ENCODE measurements at regions not wholly inside any gene's neighbourhood (a gene's known extent, or its start where the extent isn't known, plus 50 kb on each side); places are given as distances from the start of the nearest gene placed in this dataset.

DNA sequence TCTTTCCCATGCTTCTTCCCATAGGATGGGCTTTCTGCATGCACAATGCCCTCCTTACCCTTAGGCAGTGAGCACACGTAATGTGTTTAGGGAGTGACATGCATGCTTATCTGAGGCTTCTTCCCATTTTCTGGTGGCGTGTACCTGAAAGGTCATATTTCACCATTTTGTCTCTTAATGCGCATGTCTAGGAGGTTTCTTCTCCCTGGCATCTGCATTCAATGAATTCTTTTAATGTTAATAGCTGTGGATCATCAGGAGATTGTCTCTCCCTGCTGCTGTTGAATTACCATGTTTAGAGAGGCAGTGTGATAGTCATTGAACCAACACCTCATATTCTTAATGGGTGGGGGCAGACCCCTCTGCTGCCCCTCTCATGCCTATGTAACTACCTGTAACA, 205.6 kb upstream of the SGO1 start:
- TF ChIP-seq RXRA (IDR thresholded peaks at IDR 0.05; ENCODE audit: insufficient read depth, low read depth, low read length) (no peak), EZH2 (IDR thresholded peaks at IDR 0.05; ENCODE audit: low read depth, low read length, severe bottlenecking) (no peak), RBBP5 (IDR thresholded peaks at IDR 0.05; ENCODE audit: borderline replicate concordance, low read depth, low read length) (no peak), POLR2AphosphoS5 (IDR thresholded peaks at IDR 0.05; ENCODE audit: low read depth, low read length) (no peak), BRCA1 (IDR thresholded peaks at IDR 0.05; ENCODE audit: low read depth, low read length) (no peak), HDAC6 (IDR thresholded peaks at IDR 0.05; ENCODE audit: low read depth, low read length) (no peak), MAX (IDR thresholded peaks at IDR 0.05) (no peak), KDM5A (IDR thresholded peaks at IDR 0.05; ENCODE audit: low read length) (no peak), TEAD4 (IDR thresholded peaks at IDR 0.05; ENCODE audit: low read depth, low read length) (no peak), TCF12 (IDR thresholded peaks at IDR 0.05; ENCODE audit: low read depth, low read length) (no peak)
- Histone ChIP-seq H4K20me1 (replicated peaks in 1 of 2; ENCODE audit: control insufficient read depth in 1 of 2, insufficient read depth in 2 of 2, low read length in 2 of 2) (no peaks in the 10 kb centered on the region), H3K56ac (replicated peaks; ENCODE audit: insufficient read length, low read depth, low read length) (no peak overlapping the region)

More for the DNA sequence above, 205.6 kb upstream of the SGO1 start:
- Histone ChIP-seq H3K79me1 (ENCODE audit: low read depth, low read length) (no peaks in the 10 kb centered on the region), H3K27ac (ENCODE audit: low read depth, low read length) (no peak overlapping the region), H3K4me2 (ENCODE audit: insufficient read depth in 1 of 2, low read depth in 2 of 2, low read length in 2 of 2) (no peak overlapping the region), H2BK120ac (replicated peaks; ENCODE audit: low read depth, low read length) (no peak overlapping the region), H2BK20ac (ENCODE audit: low read length) (no peak overlapping the region), H3K4ac (replicated peaks; ENCODE audit: insufficient read length, low read depth, low read length) (no peak overlapping the region), H3K23ac (ENCODE audit: insufficient read length) (no peak overlapping the region), H2BK12ac (ENCODE audit: low read depth, low read length) (no peak overlapping the region), H3K36me3 (ENCODE audit: control insufficient read depth in 2 of 4, insufficient read depth in 4 of 4, low read length in 3 of 4) (no peaks in the 10 kb centered on the region), H4K91ac (replicated peaks; ENCODE audit: insufficient read length, low read length) (no peak overlapping the region), H3K79me2 (ENCODE audit: control insufficient read depth in 1 of 2, insufficient read depth in 2 of 2, low read length in 2 of 2) (no peaks in the 10 kb centered on the region), H3K9me3 (ENCODE audit: insufficient read depth in 2 of 2, low read depth in 1 of 2, low read length in 1 of 2) (no peaks in the 10 kb centered on the region), H2BK5ac (ENCODE audit: low read depth, low read length) (no peak overlapping the region), H3K18ac (ENCODE audit: extremely low read depth, low read length) (no peak overlapping the region), H3K27me3 (replicated peaks in 1 of 4; ENCODE audit: control insufficient read depth in 3 of 4, extremely low read depth in 1 of 4, insufficient read depth in 3 of 4, low read length in 3 of 4) (no peaks in the 10 kb centered on the region), H3K23me2 (ENCODE audit: low read depth, low read length) (no peaks in the 10 kb centered on the region), H3K4me3 (ENCODE audit: extremely low read depth in 1 of 4, insufficient read depth in 2 of 4, low read depth in 3 of 4, low read length in 4 of 4) (no peak overlapping the region), H3K9ac (replicated peaks in 1 of 4; ENCODE audit: extremely low read depth in 1 of 4, low read depth in 3 of 4, low read length in 3 of 4) (no peak overlapping the region), H4K5ac (ENCODE audit: insufficient read length, low read depth, low read length) (no peak overlapping the region), H3K4me1 (replicated peaks in 1 of 4; ENCODE audit: control insufficient read depth in 3 of 4, insufficient read depth in 4 of 4, low read length in 3 of 4) (peaks cover 0 to 3% (median 0%) of the 10 kb centered on the region in 4 experiments; a peak in 2 of 7 replicates), H2AFZ (ENCODE audit: low read length) (no peak overlapping the region), H2BK15ac (ENCODE audit: low read length) (no peak overlapping the region), H4K8ac (ENCODE audit: extremely low read depth, insufficient read depth, low read length) (no peak overlapping the region), H3K14ac (ENCODE audit: insufficient read length) (no peak overlapping the region), H2AK5ac (ENCODE audit: low read depth, low read length) (no peak overlapping the region)
- ChIA-PET CTCF (ENCODE audit: partially characterized antibody) (no interaction called here), POLR2A (ENCODE audit: partially characterized antibody) (no interaction called here)
- DNase-seq (ENCODE audit: low read depth in 1 of 2, low spot score in 2 of 2) = no peak
- WGBS, 2 experiments (ENCODE audit: extremely low coverage in 1 of 2, insufficient coverage in 1 of 2, insufficient read length in 1 of 2, insufficient replicate concordance in 2 of 2, low coverage in 1 of 2, low lambda C conversion rate in 2 of 2, missing lambda C conversion rate in 1 of 2) = 61% methylated on average over 3 of the region's 3 CpGs; no CpG with 5 or more reads in 1 of the 2 experiments
- no peak for FAIRE-seq
